BJ (cell line): ENCODE measurements at regions not wholly inside any gene's neighbourhood (a gene's known extent, or its start where the extent isn't known, plus 50 kb on each side); places are given as distances from the start of the nearest gene placed in this dataset.
A peak's percentile ranks its signal among the peaks of the same experiment; 100 is the strongest.

ENCODE experiments used
- CTCF ChIA-PET: fragments of 350-600 bp; formaldehyde crosslinking; extraction: SDS; loops from one replicate; lab custom pipeline; 2021; ENCODE audit warnings: antibody characterized with exemption, inconsistent platforms; lab: Yijun Ruan, JAX
- POLR2A ChIA-PET: fragments of 300-600 bp; sonication (Branson Sonifier 250); formaldehyde crosslinking; extraction: SDS; loops from one replicate; lab custom pipeline; 2021; ENCODE audit warnings: antibody characterized with exemption; lab: Charles Lee
- DNase-seq: peaks from one replicate; pipeline ENCODE4 v3.0.0-alpha.2; 2011; ENCODE audit warnings: low read depth
- H3K27me3 ChIP-seq: 2 replicates; pipeline ENCODE4 v1.6.0; 2011; ENCODE audit warnings: low read length; ENCODE audit not compliant: control insufficient read depth, insufficient read depth
- H3K36me3 ChIP-seq: 2 replicates; pipeline ENCODE4 v1.5.1; 2011; ENCODE audit warnings: low read length; ENCODE audit not compliant: control insufficient read depth, insufficient read depth
- H3K4me3 ChIP-seq: 2 replicates; pipeline ENCODE4 v1.5.1; 2011; ENCODE audit warnings: low read depth, mild to moderate bottlenecking, control low read depth, low read length
- CTCF ChIP-seq: IDR thresholded peaks from 2 replicates; pipeline ENCODE4 v1.5.1; 2011; ENCODE audit warnings: low read depth, mild to moderate bottlenecking, control low read depth, inconsistent platforms, low read length, moderate library complexity; ENCODE audit not compliant: insufficient read depth

DNA sequence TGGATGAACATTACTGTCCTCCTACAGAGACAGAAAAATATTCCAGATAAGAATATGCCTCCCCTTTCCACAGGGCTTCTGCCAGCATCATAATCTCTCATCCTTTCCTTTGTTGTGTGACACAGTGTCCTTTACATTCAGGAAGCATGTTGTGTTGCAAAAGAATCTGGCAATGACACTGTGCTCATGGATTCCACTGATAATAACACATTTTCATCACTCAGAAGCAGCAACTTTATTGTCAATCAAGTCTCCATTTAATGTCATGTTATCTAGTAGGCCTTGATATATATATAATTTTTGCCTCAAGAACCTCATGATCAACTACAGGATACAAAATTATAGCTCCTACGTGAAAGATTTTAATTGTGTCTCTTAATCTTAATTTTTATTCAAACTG lies 833.9 kb downstream of the FSTL5 start:
- ChIA-PET POLR2A (no interaction called here), CTCF (no interaction called here)
- TF ChIP-seq CTCF = no peak
- Histone ChIP-seq H3K36me3 (no peaks in the 10 kb centered on the region), H3K4me3 (no peak overlapping the region), H3K27me3 (no peaks in the 10 kb centered on the region)
- DNase-seq = no peak

GRCh38 chr4:161321706-161322105 lies 842.1 kb downstream of the FSTL5 start:
- POLR2A ChIA-PET = no interaction called here
- Histone ChIP-seq H3K36me3 (no peaks in the 10 kb centered on the region), H3K27me3 (no peaks in the 10 kb centered on the region), H3K4me3 (no peak overlapping the region)
- DNase-seq = no peak
- CTCF ChIA-PET = no interaction called here
- TF ChIP-seq CTCF = no peak

DNA sequence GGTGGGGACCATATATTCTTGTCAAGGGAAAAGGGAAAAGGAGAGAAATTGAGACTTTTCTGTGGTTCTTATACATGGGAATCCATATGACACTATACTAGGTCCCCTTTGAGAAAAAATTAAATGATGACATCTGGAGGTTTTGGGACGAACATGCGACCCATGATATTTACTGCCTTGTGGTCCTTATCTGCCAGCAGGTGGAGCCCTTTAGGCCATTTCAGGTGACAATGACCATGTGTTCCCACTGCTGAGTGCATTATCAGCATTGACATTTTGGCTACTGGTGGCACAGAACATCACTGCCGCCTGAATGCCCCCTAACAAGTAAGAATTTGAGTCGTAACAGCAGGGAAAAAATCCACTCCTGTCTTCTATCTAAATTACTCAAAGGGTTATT lies 843.4 kb downstream of the FSTL5 start:
- ChIA-PET POLR2A (no interaction called here), CTCF (no interaction called here)
- no peak for DNase-seq
- no peaks in the 10 kb centered on the region for H3K27me3 ChIP-seq
- H3K4me3 ChIP-seq = no peak overlapping the region
- TF ChIP-seq CTCF = peak; percentile 13; the same call in 1 of the 2 replicates
- H3K36me3 ChIP-seq = no peaks in the 10 kb centered on the region

GRCh38 chr4:161317000-161317399 lies 846.8 kb downstream of the FSTL5 start:
- Histone ChIP-seq H3K4me3 (no peak overlapping the region), H3K36me3 (no peaks in the 10 kb centered on the region), H3K27me3 (no peaks in the 10 kb centered on the region)
- no peak for TF ChIP-seq CTCF
- ChIA-PET POLR2A (no interaction called here), CTCF (no interaction called here)
- no peak for DNase-seq

- POLR2A ChIA-PET = no interaction called here
- CTCF ChIA-PET = no interaction called here
- H3K36me3 ChIP-seq = no peaks in the 10 kb centered on the region
- no peak overlapping the region for H3K4me3 ChIP-seq
- DNase-seq = no peak
- H3K27me3 ChIP-seq = no peaks in the 10 kb centered on the region
- no peak for TF ChIP-seq CTCF
Measured at GRCh38 chr4:161314371-161314770, 849.4 kb downstream of the FSTL5 start.
